ENCODE measurements at regions not wholly inside any gene's neighbourhood (a gene's known extent, or its start where the extent isn't known, plus 50 kb on each side); places are given as distances from the start of the nearest gene placed in this dataset.

DNA sequence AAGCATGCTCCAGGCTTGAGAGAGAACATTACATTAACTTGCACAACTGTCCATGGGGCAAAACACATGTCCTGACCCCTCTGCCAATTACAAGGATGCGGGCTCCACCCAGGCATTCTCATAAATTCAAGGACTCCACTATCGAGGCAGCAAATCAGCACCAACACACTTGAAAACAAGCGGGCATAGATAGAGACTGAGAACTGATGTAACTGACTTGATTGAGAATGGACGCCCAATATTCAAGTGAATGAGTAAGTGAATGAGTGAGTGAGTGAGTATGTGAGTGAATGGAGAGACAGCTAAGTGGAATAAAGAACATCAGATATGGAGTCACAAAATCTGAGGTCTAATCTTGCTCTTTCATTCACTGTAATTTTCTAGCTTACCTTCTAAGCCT lies 75.0 kb upstream of the VSTM2B start:
- TF ChIP-seq, protein P1, sequence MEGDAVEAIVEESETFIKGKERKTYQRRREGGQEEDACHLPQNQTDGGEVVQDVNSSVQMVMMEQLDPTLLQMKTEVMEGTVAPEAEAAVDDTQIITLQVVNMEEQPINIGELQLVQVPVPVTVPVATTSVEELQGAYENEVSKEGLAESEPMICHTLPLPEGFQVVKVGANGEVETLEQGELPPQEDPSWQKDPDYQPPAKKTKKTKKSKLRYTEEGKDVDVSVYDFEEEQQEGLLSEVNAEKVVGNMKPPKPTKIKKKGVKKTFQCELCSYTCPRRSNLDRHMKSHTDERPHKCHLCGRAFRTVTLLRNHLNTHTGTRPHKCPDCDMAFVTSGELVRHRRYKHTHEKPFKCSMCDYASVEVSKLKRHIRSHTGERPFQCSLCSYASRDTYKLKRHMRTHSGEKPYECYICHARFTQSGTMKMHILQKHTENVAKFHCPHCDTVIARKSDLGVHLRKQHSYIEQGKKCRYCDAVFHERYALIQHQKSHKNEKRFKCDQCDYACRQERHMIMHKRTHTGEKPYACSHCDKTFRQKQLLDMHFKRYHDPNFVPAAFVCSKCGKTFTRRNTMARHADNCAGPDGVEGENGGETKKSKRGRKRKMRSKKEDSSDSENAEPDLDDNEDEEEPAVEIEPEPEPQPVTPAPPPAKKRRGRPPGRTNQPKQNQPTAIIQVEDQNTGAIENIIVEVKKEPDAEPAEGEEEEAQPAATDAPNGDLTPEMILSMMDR (IDR thresholded peaks at IDR 0.05): no peak
- TF ChIP-seq POLR2A (IDR thresholded peaks at IDR 0.05): no peak

All from Peyer's patch (tissue), 4 donors.